HG03571 (cell line): ENCODE measurements at regions not wholly inside any gene's neighbourhood (a gene's known extent, or its start where the extent isn't known, plus 50 kb on each side); places are given as distances from the start of the nearest gene placed in this dataset.

Experiments
- ATAC-seq: cut with Tn5 transposase; IDR thresholded peaks from one replicate; pipeline ENCODE4 v1.9.1; 2021; ENCODE audit not compliant: unreplicated experiment

GRCh38 chr20:22438346-22438745, 146.0 kb downstream of the FOXA2 start:
- ATAC-seq: no peak

- no peak for ATAC-seq
Measured at GRCh38 chr20:22437354-22437753, 147.0 kb downstream of the FOXA2 start.

GRCh38 chr20:22431419-22431818, 153.0 kb downstream of the FOXA2 start:
- no peak for ATAC-seq

GRCh38 chr20:22430746-22431168, 153.6 kb downstream of the FOXA2 start:
- no peak for ATAC-seq

- no peak for ATAC-seq
Measured at GRCh38 chr20:22430154-22430745, 154.1 kb downstream of the FOXA2 start.

- no peak for ATAC-seq
Measured at GRCh38 chr20:22429175-22430153, 154.9 kb downstream of the FOXA2 start.

GRCh38 chr20:22428051-22428450, 156.3 kb downstream of the FOXA2 start:
- ATAC-seq: no peak

- no peak for ATAC-seq
Measured at GRCh38 chr20:22426772-22427171, 157.6 kb downstream of the FOXA2 start.

GRCh38 chr20:22425344-22426295, 158.8 kb downstream of the FOXA2 start:
- no peak for ATAC-seq

- ATAC-seq: no peak
Measured at GRCh38 chr20:22423190-22423832, 161.1 kb downstream of the FOXA2 start.

GRCh38 chr20:22420116-22420598, 164.2 kb downstream of the FOXA2 start:
- no peak for ATAC-seq

GRCh38 chr20:22418738-22419137, 165.6 kb downstream of the FOXA2 start:
- ATAC-seq: no peak

- ATAC-seq: no peak
Measured at GRCh38 chr20:22414305-22414742, 170.0 kb downstream of the FOXA2 start.

- ATAC-seq: no peak
Measured at GRCh38 chr20:22412977-22413868, 171.1 kb downstream of the FOXA2 start.

- ATAC-seq: no peak
Measured at GRCh38 chr20:22411627-22412450, 172.5 kb downstream of the FOXA2 start.

- ATAC-seq: no peak
Measured at GRCh38 chr20:22411286-22411626, 173.1 kb downstream of the FOXA2 start.

GRCh38 chr20:22410556-22411130, 173.7 kb downstream of the FOXA2 start:
- no peak for ATAC-seq
